Stimulated activated CD4-positive, alpha-beta T cell treated with anti-CD3 and anti-CD28 coated beads, Interleukin-2, amount 100 ng/mL, for 48 hours (primary cell): ENCODE measurements at regions not wholly inside any gene's neighbourhood (a gene's known extent, or its start where the extent isn't known, plus 50 kb on each side); places are given as distances from the start of the nearest gene placed in this dataset.
"Not testable (repeated sequence)": the region's sequence is repeated elsewhere in the genome, so short reads cannot be mapped to it uniquely, and the experiment has no call there.

Experiments
- DNase-seq, 2 donors: peaks; one replicate each; pipeline ENCODE4 v3.0.0-alpha.2; 2020

GRCh38 chr3:193805448-193805847, 212.4 kb downstream of the OPA1 start:
- DNase-seq: no peak

DNA sequence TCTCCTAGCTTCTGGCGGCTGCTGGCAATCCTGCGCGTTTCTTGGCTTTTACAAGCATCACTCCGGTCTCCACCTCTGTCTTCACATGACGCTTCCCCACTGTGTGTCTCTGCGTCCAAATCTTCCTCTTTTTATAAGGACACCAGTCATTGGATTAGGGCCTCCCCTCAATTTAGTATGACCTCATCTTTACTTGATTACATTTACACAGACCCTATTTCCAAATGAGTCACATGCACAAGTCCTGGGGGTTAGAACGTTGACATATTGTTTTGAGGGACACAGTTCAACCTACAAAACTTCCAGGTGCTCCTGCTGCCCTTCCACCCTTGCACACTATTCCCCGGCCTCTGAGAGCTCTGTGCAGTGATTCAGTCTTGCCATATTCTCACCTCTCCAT, 215.3 kb downstream of the OPA1 start:
- DNase-seq: no peak

DNA sequence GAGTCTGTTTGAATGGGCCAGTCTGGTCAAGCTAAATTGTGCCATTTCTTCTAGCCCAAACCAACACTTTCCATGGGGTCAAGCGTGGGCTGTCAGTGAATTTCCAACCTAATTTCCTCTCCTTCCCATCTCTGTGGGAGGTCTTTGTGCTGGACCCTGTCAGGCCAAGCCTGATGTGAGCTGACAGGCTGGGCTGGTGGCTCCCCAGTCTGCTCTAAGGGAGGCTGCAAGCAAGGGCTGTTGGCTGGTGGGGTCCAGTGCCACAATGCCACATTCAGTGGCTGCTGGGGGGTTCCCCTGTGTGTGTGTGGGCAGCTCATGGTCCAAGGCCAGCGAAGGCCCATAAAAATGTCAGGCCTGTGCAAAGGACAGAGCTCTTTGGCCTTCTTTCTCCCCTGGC, 216.1 kb downstream of the OPA1 start:
- DNase-seq: no peak

DNA sequence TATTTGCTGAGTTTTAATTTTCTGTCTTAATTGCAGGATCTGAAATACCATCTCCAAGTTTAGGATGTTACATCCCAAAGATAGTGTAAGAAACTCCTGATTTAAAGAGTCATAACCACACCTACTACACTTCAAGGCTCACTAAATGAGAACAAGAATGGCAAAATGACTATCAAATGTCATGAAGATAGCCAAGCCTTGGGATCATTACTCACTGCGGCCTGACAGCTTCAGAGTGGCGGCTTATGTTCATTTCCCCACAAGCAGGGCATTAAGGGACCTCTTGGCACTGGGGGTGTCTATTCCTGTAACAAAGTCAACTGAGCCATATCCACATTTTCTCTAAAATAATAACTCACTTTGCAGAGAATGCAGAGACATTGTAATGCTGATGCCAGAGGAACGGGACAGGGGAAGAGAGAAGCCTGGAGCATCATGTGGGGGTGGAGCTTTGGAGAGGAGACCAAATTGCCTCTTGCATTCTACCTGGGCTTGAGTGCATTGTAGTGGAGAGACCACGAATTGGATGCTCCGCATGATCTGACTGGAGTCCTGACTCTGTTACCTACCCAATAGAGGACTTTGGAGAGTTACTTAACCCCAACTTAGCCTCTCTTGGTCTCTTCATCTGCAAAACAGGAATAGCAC, 219.2 kb downstream of the OPA1 start:
- no peak for DNase-seq

DNA sequence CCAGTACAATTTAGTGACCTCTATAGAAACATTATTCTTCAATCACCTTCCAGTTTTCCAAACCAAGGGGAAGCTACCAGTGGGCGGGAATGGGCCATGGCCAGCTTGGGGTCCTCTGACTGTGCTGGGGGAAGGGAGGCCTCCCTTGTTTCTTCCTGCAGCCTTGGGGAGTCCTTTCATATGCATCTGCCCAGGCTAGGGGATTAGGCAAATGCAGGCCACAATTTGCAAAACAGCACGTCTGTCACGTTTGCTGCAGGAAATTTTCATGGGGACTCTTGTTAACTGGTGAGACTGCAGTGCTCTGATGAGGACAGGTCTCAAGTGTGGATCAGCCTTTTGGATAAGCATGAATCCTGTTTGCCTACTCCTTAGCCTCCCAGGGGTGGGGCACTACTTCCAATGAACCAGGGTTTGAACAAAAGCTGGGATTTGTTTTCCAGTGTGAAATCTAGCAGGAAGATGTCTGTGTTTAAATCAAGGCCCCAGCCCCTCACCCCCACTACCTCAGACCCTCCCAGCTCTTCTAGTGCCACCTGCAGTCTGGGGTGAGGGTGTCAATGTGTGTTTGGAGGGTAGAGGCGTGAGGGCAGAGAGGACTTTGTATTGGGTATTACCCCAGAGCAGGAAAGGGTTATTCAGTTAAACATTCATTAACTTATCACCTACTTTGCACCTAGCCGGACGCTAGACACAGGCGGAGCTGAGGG, 219.9 kb downstream of the OPA1 start:
- no peak for DNase-seq

- no peak for DNase-seq
Measured at GRCh38 chr3:193813501-193813830, 220.5 kb downstream of the OPA1 start.

DNA sequence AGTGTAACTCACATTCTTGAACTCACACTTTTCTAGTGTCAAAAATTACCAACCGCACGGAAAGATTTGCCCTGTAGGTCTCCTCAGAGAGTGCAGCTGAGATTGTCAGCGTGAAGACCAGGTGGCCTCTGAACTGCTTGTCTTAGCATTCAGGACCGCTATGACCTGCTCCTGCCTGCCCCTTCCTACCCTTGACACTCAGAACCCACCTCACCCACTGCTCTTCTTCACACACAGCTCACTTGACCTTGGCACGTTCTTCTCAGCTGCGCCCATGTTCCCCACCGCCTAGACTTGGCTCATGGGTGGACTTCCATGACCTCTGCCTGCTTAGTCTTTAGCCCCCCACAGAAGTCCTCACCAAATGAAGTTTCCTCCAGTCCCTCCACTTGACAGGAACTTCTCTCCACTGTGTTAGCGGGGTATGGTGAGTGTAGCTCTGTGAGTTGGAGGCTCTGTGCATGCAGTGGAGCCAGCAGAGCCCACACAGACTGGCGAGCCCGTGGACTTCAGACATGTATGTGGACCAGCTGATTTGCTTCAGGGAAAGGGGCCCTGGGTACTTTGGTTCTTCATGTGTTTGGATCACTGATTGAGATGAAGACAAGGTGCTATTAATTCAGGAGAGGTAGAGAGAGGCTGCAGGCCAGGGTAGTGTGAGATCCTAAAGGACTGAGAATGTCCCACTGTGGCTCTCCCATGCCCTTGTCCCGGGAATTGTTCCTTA, 221.3 kb downstream of the OPA1 start:
- no peak for DNase-seq

- DNase-seq: no peak
Measured at GRCh38 chr3:193815246-193816027, 222.4 kb downstream of the OPA1 start.

- no peak for DNase-seq
Measured at GRCh38 chr3:193816028-193816395, 223.0 kb downstream of the OPA1 start.

- no peak for DNase-seq
Measured at GRCh38 chr3:193816656-193817311, 223.8 kb downstream of the OPA1 start.

GRCh38 chr3:193819117-193820010, 226.4 kb downstream of the OPA1 start:
- DNase-seq: no peak

GRCh38 chr3:193821151-193821668, 228.2 kb downstream of the OPA1 start:
- no peak for DNase-seq

- DNase-seq: no peak
Measured at GRCh38 chr3:193822492-193823212, 229.6 kb downstream of the OPA1 start.

DNA sequence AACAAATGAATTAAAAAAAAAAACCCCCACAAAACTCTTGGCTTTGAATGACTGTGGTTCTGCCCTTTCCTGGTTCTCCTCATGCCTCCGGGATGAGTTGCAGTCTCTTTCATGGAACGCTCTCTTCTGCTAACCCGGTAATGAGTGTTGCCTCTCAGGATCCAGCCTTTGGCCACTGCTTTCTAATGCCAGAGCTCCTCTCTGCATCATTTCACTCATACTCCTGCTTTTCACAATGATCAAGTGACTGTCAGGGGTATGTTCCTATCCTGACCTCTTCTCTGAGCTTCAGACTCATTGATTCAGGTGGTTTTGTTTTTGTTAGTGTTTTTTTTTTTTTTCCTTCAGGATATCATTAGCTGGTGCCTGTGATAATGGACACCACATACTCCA, 230.2 kb downstream of the OPA1 start:
- DNase-seq: not testable (repeated sequence)

DNA sequence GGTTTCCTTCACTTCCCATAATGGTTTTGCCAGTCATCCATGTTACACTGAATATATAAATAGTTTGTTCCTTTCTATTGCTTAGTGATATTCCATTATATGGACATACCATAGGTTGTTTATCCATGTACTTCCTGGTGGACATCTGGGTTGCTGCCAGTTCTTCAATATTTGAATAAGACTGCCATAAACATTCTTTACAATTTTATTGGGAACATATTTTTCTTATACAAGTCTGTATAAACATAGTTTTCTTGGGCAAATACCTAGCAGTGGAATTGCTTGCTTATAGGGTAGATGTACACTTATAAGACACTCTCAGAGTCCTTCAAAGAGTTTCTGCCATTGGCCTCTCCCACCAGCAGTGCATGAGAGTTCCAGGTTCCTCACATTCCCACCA, 231.4 kb downstream of the OPA1 start:
- DNase-seq: no peak

- DNase-seq: no peak
Measured at GRCh38 chr3:193825617-193826016, 232.6 kb downstream of the OPA1 start.

DNA sequence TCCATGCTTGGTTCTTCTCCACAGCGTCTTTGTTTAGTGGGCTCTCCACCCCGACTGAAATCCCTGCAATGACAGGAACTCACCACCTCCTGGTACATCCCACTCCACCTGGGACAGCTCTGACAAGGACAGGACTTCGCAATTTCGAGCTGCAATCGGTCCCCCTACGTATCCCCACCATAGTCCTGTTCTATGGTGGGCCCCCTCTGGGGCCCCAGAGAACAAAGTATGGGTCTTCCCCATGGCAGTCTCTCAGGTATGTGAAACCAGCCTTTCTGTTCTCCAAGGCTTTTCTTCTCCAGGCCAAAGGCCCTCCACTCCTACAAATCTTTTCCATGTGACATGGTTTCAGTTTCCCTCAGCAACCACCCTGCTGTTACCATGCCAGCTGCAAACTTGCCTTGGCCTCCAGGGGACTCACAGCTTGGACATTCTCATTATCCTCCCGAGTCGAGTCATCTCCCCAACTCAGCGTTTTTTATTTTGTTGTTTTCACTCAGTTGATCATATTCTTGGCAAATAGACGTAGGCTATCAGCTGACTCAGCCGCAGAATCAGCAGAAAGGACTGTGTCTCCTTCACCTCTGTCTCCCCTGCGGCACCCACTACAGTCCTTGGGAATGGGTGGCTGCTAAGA, 233.3 kb downstream of the OPA1 start:
- DNase-seq: no peak

DNA sequence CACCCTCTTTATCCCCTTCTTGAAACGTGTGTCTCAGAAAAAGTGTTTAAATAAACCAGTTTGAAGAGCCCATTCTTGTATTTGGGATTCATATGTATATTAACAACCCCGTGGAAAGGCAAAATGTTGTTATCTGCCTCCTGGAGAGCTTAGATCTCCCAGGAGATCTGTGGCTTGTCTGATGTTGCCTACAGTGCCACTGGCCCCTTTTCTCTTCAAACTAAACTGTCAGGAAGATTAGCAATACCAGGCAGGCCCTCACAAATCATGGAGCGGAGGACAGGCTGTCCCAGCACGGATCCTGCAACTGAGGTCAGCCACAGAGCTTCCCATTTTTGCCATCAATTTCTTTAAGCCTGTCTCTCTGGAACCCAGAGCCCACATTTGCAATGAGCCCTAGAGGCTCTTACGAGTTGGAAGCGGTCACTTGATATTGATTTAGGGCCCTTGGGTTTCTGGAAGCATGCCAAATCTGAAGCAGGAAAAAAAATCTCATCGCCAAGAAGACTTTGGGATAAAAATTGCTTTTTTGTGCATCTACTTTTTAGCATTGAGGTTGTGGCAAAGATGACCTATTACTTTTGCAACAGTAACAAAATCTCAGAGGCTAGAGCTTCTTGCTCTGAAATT, 234.1 kb downstream of the OPA1 start:
- no peak for DNase-seq

GRCh38 chr3:193827871-193828270, 234.9 kb downstream of the OPA1 start:
- DNase-seq: no peak

GRCh38 chr3:193828477-193828876, 235.5 kb downstream of the OPA1 start:
- DNase-seq: no peak
